HG03196 (cell line): ENCODE measurements at regions not wholly inside any gene's neighbourhood (a gene's known extent, or its start where the extent isn't known, plus 50 kb on each side); places are given as distances from the start of the nearest gene placed in this dataset.
"Not testable (repeated sequence)": the region's sequence is repeated elsewhere in the genome, so short reads cannot be mapped to it uniquely, and the experiment has no call there.

Experiments
- ATAC-seq: cut with Tn5 transposase; IDR thresholded peaks from one replicate; pipeline ENCODE4 v1.9.1; 2021; ENCODE audit not compliant: unreplicated experiment

DNA sequence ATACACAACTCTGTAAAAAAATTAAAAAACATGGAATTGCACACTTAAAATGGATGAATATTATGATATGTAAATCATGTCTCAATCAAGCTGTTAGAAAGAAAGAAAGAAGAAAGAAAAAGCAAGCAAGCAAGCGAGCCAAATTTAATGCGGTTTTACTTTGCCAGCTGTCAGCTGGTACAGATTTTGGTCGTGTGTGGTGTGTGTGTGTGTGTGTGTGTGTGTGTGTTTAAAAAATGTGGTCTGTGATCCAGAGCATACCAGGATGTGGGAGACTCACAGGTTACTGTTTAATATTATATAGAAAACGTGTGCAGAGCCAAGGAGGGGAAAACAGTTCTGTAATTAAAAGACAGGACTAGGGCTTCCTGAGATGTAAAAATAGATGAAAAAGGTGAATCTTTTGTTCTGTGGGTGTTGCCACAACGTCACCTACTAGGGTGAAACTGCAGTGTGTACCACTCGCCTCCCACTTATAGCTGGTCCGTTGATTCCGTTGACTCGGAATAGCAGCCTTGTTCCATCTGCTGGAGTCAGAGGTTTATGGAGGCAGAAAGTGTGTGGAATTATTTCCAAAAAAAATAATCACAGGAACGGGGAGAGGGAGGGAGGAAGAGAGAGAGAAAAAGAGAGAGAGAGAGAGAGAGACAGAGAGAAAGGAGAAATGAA, 197.7 kb downstream of the BCAS1 start:
- ATAC-seq: peak; percentile 53

DNA sequence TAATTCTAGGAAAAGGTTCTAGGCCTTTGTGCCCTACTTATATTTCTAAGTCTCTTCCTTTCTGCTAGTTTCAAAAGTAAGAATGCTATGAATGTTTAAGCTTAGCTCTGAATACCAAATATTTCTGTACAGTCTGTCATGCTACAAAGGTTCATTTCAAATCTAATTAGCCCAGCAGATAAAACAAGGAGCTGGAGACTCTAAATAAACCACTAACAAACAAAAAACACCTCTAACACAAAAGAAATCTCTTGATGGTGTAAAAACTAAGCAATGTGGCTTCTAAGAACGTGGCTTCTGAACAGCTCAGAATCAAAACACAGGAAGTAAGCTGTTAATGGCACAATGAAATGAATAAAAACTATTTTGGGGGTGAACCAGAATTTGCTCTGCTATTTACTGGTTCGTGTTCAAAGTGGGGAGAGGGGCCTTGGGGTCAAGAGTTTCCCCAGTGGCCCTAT, 198.3 kb downstream of the BCAS1 start:
- no peak for ATAC-seq

DNA sequence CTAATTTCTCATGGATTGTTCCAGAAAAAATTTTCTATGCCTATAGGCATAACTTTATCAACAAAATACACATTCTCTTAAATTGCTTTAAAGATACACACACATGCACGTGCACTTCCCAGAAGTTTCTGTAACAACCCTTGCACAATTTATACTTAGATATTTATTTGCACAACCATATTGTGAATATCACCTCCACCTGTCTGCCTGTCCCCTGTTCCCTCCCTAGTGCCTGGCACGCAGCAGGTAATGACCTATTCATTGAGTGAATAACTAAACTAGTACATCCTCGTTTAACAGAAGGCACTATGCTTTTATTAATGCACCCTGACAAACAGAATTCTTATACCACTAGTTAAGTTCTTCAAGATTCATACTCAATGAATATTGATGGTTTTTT, 198.9 kb downstream of the BCAS1 start:
- ATAC-seq: no peak

DNA sequence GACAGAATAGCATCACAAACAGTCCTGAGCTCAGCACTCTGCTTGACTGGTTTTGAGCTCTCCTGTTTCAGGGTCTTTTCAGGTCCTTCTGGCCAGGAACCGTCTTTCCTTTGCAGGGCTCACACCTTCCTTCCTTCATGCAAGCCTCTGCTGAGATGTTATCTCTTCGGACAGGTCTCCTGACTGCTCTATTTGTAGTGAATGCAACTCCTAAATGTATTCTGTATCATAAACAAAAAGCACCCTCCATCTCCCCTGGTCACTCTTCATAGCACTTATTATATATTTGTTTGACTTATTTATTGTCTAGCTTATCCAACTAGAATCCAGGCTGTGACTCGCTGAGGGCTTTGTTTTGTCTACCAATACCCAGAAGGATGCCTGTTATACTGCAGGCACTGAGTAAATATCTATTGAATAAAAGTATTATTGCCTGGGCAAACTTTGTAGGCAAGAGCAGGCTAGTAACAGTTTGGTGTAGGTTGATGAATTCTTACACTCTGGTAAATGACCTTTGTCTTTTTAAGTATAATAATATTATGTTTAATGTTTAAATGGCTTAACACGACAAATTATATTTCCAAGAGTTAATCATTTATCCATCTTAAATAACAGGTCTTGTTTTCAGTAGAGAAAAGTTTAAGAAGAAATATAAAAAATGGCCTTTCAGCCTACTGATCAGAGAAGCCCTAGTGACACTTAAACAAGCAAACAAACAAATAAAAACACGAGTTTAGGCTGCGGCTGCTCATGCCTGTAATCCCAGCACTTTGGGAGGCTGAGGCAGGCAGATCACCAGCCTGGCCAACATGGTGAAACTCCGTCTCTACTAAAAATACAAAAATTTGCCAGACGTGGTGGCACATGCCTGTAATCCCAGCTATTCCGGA, 199.7 kb downstream of the BCAS1 start:
- no peak for ATAC-seq

DNA sequence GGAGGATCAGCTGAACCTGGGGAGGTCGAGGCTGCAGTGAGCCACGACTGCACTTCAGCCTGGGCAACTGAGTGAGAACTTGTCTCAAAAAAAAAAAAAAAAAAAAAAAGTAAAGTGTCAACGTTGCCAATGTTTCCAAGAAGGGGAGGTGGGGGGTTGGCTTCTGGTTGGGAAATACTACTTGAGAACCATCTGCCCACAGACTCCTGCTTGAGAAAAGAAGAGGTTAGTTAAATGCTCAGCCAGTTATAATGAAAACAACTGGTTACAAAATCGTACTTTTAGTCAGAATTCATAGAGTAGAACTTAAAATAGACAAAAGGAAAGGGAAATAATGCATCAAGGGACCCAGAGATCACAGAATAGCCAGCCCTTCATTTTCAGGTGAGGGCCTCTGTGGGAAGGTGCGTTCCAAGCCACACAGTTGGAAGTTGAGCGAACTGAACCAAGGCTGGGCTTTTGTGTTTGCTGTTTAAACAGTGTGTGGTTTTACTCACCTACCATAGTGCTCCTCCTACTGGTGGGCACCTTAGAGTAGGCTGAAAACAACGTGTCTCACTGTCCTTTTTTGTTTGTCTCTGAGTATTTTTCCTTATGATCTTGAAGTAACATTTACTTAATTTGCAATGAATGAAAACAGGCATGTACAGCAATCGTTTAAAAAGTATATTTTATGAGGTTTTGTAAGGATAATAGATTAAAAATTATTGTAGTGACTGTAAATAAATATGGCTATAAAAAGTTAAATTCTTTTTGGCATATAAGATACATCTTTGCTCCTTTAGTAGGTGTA, 200.7 kb downstream of the BCAS1 start:
- peak; percentile 45 for ATAC-seq

DNA sequence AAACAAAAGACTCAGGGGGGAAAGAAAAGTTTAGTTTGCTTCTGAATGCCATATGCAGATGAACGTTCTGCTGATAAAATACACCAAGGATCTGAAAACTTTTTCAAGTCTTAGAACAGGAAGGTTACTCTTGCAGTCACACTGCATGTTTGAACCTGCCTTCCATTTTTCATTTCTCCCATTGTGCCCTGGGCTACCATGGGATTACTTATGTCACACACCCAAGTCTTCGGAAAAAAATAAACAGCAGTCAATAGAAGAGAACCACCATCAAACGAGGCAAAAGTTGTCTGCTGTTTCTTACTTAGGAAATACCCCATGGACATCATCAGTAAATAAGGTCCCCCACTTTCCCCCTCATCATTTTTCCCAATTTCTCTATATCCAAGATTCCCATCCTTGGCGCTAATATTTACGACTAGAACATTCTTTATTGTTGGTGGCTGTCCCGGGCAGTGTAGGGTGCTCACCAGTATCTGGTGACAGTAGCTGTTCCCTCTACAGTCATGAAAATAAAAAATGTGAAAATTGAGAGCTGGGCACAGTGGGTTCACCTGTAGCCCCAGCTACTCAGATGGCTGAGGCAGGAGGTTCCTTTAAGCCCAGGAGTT, 202.5 kb downstream of the BCAS1 start:
- no peak for ATAC-seq

DNA sequence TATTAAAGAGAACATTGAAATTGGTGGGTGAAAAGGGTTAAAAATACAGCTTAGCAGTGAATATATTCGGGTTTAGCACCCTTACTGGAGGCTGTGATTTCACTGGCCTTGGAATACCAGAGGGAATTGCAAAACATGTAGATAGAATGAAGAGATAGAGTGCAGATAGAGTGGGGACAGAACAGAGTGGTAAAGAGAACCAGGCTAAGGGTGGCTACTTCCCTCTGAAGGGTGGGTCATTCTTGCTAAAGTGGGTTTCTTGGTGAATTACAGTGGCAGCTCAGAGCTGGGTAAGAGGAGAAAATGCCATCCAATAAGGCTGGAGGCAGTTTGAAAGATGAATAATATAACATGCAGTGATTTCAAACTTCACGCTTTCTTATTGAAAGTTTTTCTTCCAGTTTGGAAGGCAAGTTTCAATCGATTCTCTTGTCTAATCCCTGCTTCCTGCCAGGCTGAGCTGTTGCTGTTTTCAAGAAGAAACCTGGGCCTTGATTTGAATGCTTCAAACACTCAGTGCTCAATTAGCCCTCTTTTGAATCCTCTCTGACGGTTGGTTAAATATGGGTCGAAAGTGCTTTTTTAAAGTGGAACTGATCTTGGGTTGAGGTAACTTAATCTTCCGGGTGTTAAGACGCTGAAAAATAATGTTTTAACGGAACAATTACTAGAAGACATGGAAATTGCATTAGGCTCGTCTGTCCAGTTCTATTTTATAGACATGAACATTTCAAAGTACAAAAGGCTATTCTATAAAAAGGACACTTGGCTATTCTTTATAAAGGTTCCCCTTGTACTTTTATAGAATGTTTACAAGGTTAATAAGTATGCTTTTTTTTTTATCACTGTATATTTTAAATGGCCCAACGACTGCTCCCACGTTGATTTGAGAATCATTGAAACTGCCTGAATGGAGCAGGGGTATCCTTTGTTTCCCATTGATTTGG, 203.3 kb downstream of the BCAS1 start:
- peak; percentile 46 for ATAC-seq

DNA sequence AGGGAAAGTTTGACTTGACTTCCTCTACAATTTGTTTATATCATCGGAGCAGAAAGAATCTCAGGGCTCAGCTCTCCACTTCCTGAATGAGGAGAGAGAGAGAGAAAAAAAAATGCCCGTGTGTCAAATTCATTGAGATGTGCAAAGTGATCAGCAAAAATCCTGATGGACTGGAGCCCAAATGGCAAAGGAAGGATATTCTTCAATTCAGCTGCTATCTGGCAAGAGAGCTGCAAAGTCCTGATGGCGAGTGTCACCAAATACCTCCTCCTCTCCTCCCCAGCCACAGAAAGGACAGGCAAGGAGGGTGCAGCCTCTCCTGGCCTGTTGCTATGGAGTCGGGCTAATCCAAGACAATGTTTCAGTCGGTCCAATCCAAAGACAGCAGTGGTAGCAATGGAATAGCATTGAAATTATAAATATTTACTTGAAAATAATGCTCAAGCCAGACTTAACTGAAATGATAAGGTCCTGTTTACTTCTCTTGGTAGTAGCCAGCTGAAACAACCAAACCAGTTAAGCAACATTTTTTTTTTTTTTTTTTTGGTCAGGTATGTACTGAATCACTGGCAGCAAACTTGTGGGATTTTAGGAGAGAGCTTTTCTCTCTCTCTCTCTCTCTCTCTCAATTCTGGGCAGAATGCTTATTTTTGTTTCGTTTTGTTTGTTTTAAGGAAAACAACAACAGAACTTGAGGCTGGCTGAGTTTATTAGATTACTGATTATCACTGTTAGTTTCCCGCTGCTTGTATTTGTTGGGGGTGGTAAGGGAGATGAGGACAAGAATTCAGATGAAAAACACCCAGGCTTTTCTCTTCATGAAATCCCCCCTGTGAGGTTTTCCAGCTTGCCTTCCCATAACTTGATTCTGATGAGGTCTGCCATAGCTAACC, 204.2 kb downstream of the BCAS1 start:
- no peak for ATAC-seq

DNA sequence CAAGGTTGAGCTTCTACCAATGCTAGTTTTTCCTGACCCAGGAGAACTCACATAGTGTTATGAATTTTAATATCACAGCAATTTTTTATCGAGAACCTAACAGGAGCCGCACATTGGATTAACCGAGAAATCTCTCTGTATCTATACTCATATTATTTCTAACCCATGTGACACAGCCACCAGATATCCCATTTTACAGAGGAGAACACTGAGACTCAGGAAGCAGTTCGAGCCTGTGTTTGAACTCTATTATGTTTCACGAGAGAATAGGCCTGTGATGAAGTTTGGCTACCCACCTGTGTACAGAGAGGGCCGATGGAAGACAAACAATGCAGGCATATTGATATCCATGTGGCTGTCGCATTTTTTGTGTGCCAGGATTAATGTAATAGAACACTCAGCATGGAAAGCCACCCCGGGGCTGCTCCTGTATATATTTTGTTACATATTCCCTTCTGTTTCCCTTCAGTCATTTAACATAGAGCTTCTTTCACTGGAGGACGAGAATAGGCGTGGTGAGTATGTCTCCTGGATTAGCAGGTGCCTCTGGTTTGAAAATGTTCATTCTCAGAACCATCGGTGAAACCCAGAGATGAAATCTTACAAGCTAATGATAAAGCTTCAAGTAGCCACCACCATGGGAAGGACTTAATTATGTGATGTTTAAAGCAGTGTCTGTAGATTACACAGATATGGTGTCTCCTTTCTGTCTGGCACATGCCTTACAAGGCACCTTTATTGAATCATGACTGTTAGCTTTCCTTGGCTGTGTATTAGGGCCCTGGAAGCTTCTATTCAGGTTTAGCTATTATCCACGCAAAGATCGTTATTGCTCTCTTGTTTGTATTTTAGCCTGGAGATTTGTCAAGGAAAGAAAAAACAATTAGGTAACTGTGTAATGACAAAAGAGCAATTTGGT, 205.4 kb downstream of the BCAS1 start:
- not testable (repeated sequence) for ATAC-seq

DNA sequence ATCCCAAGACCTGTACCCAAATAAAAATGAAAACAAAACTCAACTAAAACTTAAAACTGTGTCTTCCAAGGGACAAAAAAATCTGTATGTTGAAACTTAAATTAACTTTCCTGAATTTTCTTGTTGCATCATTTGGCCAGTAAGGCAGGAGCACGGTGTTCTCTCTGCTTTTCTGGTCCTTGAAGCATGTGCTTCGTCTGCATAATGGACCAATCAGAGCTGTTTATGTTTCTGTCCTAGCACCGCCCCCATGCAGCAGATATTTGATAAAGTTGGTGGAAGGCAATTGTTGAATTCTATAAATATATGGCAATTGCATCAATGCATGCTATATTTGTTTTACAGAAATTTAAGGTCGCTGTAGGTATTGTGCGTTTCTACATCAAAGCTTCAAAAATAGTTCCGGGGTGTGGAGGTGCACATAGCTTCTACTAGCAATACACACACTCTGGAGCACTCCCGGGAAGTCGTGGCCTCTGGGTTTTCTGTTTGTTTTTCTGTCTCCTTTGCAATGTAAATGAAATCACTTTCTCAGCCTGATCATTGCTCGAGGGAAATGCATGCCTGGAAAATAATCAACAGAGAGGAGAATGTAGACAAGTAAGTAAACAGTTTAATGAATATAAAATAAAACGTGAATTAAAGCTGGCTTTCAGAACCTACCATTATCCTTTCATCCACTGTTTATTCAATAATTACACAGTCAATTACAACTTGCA, 206.3 kb downstream of the BCAS1 start:
- ATAC-seq: not testable (repeated sequence)

DNA sequence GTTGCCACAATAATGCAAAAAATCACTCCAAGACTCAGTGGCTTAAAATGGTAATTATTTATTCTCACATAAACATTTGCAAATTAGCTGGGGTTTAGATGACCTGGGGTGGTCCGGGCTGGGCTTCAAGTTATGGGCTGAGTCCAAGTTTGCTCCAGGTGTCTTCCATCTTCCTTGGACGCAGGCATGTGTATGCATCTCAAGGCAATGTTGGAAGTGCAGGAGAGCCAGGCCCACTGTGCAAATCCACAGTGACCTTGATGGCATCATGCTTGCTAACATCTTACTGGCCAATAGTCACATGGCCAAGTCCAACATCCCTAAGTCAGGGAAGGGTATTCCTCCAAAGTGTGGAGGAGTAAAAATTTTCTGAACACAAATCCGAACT, 206.9 kb downstream of the BCAS1 start:
- ATAC-seq: not testable (repeated sequence)

DNA sequence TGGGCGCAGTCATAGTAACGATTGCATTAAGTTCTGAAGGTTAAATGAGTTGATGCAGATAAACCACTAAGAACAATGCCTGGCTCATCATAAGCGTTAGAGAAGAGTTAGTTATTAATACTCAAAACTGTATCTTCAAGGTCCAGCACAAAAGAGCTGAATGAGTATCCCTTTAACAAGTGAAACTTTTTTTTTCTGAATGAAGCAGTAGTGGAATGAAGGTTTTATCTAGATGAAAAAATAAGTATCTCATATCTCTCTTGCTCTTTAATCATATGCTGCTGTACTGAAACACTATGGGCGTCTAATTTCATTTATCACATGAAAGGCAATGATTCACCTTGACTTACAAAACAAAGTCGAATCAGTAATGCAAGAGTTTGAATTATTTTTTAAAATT, 207.4 kb downstream of the BCAS1 start:
- not testable (repeated sequence) for ATAC-seq

DNA sequence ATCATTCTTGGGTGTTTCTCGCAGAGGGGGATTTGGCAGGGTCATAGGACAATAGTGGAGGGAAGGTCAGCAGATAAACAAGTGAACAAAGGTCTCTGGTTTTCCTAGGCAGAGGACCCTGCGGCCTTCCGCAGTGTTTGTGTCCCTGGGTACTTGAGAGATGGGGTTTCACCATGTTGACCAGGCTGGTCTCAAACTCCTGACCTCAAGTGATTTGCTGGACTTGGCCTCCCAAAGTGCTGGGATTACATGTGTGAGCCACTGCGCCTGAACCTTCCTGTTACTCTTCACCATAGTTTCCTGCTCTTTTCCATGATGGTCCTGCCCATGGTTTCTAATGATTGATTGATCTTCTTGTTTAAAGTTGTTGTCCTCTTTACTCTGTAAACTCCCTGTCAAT, 207.9 kb downstream of the BCAS1 start:
- ATAC-seq: not testable (repeated sequence)

DNA sequence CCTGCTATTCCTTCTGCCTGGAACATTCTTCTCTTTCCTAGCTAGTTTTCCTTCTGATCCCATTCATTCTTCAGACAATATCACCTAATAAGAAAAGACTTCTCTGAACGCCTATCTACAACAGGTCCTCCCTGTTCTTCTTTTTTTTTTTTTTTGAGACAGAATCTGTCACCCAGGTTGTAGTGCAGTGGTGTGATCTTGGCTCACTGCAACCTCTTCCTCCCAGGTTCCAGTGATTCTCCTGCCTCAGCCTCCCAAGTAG, 208.3 kb downstream of the BCAS1 start:
- not testable (repeated sequence) for ATAC-seq

DNA sequence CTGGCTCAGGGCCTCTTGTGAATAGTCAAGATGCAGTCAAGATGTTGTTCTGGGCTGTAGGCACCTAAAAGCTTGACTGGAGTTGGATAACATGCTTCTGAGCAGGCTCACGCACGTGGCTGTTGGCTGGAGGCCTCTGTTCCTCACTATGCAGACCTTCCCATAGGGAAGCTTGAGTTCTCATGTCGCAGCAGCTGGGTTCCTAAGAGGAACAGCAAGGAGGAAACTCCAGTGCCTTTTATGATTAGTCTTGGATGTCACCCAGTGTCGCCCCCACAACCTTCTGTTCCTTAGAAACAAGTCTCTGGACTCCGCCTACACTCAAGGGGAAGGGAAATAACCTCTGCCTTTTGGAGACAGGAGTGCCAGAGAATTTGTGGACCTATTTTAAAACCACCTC, 210.7 kb downstream of the BCAS1 start:
- ATAC-seq: no peak

DNA sequence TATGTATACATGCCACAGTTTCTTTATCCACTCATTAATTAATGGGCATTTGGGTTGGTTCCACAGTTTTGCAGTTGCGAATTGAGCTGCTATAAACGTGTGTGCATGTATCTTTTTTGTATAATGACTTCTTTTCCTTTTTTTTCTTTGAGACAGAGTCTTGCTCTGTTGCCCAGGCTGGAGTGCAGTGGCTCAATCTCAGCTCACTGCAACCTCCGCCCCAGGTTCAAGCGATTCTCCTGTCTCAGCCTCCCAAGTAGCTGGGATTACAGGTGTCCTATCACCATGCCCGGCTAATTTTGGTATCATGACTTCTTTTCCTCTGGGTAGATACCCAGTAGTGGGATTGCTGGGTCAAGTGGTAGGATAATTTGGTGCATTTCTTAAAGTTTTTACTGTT, 211.4 kb downstream of the BCAS1 start:
- not testable (repeated sequence) for ATAC-seq

DNA sequence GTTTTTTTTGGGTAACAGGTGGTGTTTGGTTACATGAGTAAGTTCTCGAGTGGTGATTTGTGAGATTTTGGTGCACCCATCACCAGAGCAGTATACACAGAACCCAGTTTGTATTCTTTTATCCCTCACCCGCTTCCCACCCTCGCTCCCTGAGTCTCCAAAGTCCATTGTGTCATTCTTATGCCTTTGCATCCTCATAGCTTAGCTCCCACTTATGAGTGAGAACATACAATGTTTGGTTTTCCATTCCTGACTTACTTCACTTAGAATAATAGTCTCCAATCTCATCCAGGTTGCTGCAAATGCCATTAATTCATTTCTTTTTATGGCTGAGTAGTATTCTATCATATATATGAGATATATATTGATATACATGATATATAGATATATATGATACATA, 211.9 kb downstream of the BCAS1 start:
- not testable (repeated sequence) for ATAC-seq
